H9 (cell line): ENCODE measurements at regions not wholly inside any gene's neighbourhood (a gene's known extent, or its start where the extent isn't known, plus 50 kb on each side); places are given as distances from the start of the nearest gene placed in this dataset.

Experiments used
- DNase-seq: peaks from one replicate; pipeline ENCODE4 v3.0.0-alpha.2; 2017
- H2AFZ ChIP-seq: one replicate; pipeline ENCODE4 v1.6.1; 2013; ENCODE audit warnings: mild to moderate bottlenecking, low read length, control low read depth, moderate library complexity
- H2AK5ac ChIP-seq: 2 replicates; pipeline ENCODE4 v1.6.1; 2013; ENCODE audit warnings: low read length, control low read depth, mixed read lengths; ENCODE audit not compliant: insufficient read length
- H2BK120ac ChIP-seq: one replicate; pipeline ENCODE4 v1.6.1; 2013; ENCODE audit warnings: low read depth, mild to moderate bottlenecking, low read length, control low read depth, inconsistent platforms; ENCODE audit not compliant: poor library complexity, severe bottlenecking
- H2BK12ac ChIP-seq: 2 replicates; pipeline ENCODE4 v1.6.1; 2013; ENCODE audit warnings: low read length, control low read depth, mixed read lengths, low read depth; ENCODE audit not compliant: insufficient read length
- H2BK15ac ChIP-seq: 2 replicates; pipeline ENCODE4 v1.6.1; 2013; ENCODE audit warnings: low read depth, low read length, control low read depth
- H2BK20ac ChIP-seq: one replicate; pipeline ENCODE4 v1.6.1; 2013; ENCODE audit warnings: low read depth, mild to moderate bottlenecking, low read length, control low read depth, inconsistent platforms; ENCODE audit not compliant: poor library complexity, severe bottlenecking
- H2BK5ac ChIP-seq: 2 replicates; pipeline ENCODE4 v1.6.1; 2013; ENCODE audit warnings: low read length, control low read depth, mixed read lengths; ENCODE audit not compliant: insufficient read length
- H3K14ac ChIP-seq: 2 replicates; pipeline ENCODE4 v1.6.1; 2013; ENCODE audit warnings: low read length, control low read depth; ENCODE audit not compliant: insufficient read depth
- H3K18ac ChIP-seq: 2 replicates; pipeline ENCODE4 v1.6.1; 2013; ENCODE audit warnings: low read depth, mild to moderate bottlenecking, mixed read lengths, low read length, control low read depth; ENCODE audit not compliant: insufficient read length
- H3K23ac ChIP-seq: 2 replicates; pipeline ENCODE4 v1.6.1; 2013; ENCODE audit warnings: low read length, control low read depth, mixed read lengths, low read depth; ENCODE audit not compliant: insufficient read length
- H3K23me2 ChIP-seq: 2 replicates; pipeline ENCODE4 v1.6.1; 2013; ENCODE audit warnings: low read depth, mild to moderate bottlenecking, mixed read lengths, low read length, control low read depth; ENCODE audit not compliant: insufficient read length, poor library complexity, severe bottlenecking
- H3K27ac ChIP-seq: 2 replicates; pipeline ENCODE4 v1.5.1; 2013; ENCODE audit warnings: low read length, control low read depth, mixed read lengths, low read depth; ENCODE audit not compliant: insufficient read length
- H3K27me3 ChIP-seq: 2 replicates; pipeline ENCODE4 v1.6.1; 2013; ENCODE audit warnings: low read length, control low read depth, inconsistent platforms; ENCODE audit not compliant: insufficient read depth
- H3K4ac ChIP-seq: 2 replicates; pipeline ENCODE4 v1.6.1; 2013; ENCODE audit warnings: low read depth, mild to moderate bottlenecking, control low read depth, inconsistent platforms, low read length, moderate library complexity
- H3K4me1 ChIP-seq: 2 replicates; pipeline ENCODE4 v1.6.1; 2013; ENCODE audit warnings: low read length, control low read depth, inconsistent platforms; ENCODE audit not compliant: insufficient read depth
- H3K4me2 ChIP-seq: 2 replicates; pipeline ENCODE4 v1.6.1; 2013; ENCODE audit warnings: low read length, control low read depth, mixed read lengths; ENCODE audit not compliant: insufficient read length, insufficient read depth
- H3K56ac ChIP-seq: 2 replicates; pipeline ENCODE4 v1.6.1; 2013; ENCODE audit warnings: low read depth, mild to moderate bottlenecking, mixed read lengths, low read length, control low read depth; ENCODE audit not compliant: insufficient read length
- H3K79me1 ChIP-seq: 2 replicates; pipeline ENCODE4 v1.6.1; 2013; ENCODE audit warnings: low read depth, mild to moderate bottlenecking, moderate library complexity, low read length, control low read depth, inconsistent platforms; ENCODE audit not compliant: insufficient read depth, poor library complexity, severe bottlenecking
- H3K79me2 ChIP-seq: 2 replicates; pipeline ENCODE4 v1.6.1; 2013; ENCODE audit warnings: low read length, control low read depth, inconsistent platforms; ENCODE audit not compliant: insufficient read depth
- H3K9ac ChIP-seq: 2 replicates; pipeline ENCODE4 v1.6.1; 2013; ENCODE audit warnings: low read length, control low read depth, mixed read lengths; ENCODE audit not compliant: insufficient read length; ENCODE audit errors: extremely low read depth
- H3K9me3 ChIP-seq: one replicate; pipeline ENCODE4 v1.6.1; 2013; ENCODE audit warnings: low read depth, low read length, inconsistent platforms; ENCODE audit not compliant: control insufficient read depth
- H3T11ph ChIP-seq: one replicate; pipeline ENCODE4 v1.6.1; 2013; ENCODE audit warnings: mild to moderate bottlenecking, low read length, control low read depth, inconsistent platforms
- H4K20me1 ChIP-seq: one replicate; pipeline ENCODE4 v1.6.1; 2013; ENCODE audit not compliant: control insufficient read depth, insufficient read length, insufficient read depth
- H4K5ac ChIP-seq: 2 replicates; pipeline ENCODE4 v1.6.1; 2013; ENCODE audit warnings: low read depth, mild to moderate bottlenecking, mixed read lengths, low read length, control low read depth; ENCODE audit not compliant: insufficient read length
- H4K8ac ChIP-seq: replicated peaks from 2 replicates; pipeline ENCODE4 v1.6.1; 2013; ENCODE audit warnings: low read length, control low read depth, mixed read lengths, low read depth; ENCODE audit not compliant: insufficient read length
- H4K91ac ChIP-seq: 2 replicates; pipeline ENCODE4 v1.6.1; 2013; ENCODE audit warnings: low read depth, mild to moderate bottlenecking, moderate library complexity, mixed read lengths, low read length, control low read depth; ENCODE audit not compliant: insufficient read length
- H3K27ac Mint-ChIP-seq, 3 experiments: 2 replicates in 2 of 3; 3 replicates in 1 of 3; pipeline ENCODE4 v1.8.0; 2020 to 2021; ENCODE audit warnings: mixed read lengths in 3 of 3, mild to moderate bottlenecking in 1 of 3, moderate library complexity in 1 of 3
- H3K27me3 Mint-ChIP-seq: 2 replicates; pipeline ENCODE4 v1.8.0; 2021; ENCODE audit warnings: low read depth, mild to moderate bottlenecking, moderate library complexity, mixed read lengths
- H3K36me3 Mint-ChIP-seq, 3 experiments: 2 replicates in 2 of 3; 3 replicates in 1 of 3; pipeline ENCODE4 v1.8.0; 2020 to 2021; ENCODE audit warnings: low read depth in 3 of 3, mixed read lengths in 3 of 3; ENCODE audit not compliant: insufficient read depth in 1 of 3
- H3K4me1 Mint-ChIP-seq, 2 experiments: 2 replicates each; pipeline ENCODE4 v1.8.0; 2020; ENCODE audit warnings: mixed read lengths in 2 of 2
- H3K4me3 Mint-ChIP-seq, 2 experiments: 2 replicates in 1 of 2; 3 replicates in 1 of 2; pipeline ENCODE4 v1.8.0; 2020 to 2021; ENCODE audit warnings: mild to moderate bottlenecking in 2 of 2, mixed read lengths in 2 of 2, moderate library complexity in 1 of 2
- H3K9me3 Mint-ChIP-seq, 2 experiments: 2 replicates in 1 of 2; 3 replicates in 1 of 2; pipeline ENCODE4 v1.8.0; 2020; ENCODE audit warnings: mild to moderate bottlenecking in 2 of 2, mixed read lengths in 2 of 2, moderate library complexity in 1 of 2
- CTCF ChIP-seq: fragments of 200-600 bp; sonication (generic); conservative IDR thresholded peaks from 3 replicates; pipeline ENCODE4 v1.8.0; 2021; ENCODE audit warnings: antibody characterized with exemption, mild to moderate bottlenecking
- WGBS: extraction: QIAGEN DNeasy Blood & Tissue Kit; methylation state at CpG from one replicate; pipeline ENCODE4 v1.1.7; 2013; ENCODE audit warnings: missing lambda C conversion rate, low lambda C conversion rate, mixed read lengths; ENCODE audit not compliant: insufficient read length; ENCODE audit errors: extremely low coverage; 5-methylcytosine and 5-hydroxymethylcytosine counted together

DNA sequence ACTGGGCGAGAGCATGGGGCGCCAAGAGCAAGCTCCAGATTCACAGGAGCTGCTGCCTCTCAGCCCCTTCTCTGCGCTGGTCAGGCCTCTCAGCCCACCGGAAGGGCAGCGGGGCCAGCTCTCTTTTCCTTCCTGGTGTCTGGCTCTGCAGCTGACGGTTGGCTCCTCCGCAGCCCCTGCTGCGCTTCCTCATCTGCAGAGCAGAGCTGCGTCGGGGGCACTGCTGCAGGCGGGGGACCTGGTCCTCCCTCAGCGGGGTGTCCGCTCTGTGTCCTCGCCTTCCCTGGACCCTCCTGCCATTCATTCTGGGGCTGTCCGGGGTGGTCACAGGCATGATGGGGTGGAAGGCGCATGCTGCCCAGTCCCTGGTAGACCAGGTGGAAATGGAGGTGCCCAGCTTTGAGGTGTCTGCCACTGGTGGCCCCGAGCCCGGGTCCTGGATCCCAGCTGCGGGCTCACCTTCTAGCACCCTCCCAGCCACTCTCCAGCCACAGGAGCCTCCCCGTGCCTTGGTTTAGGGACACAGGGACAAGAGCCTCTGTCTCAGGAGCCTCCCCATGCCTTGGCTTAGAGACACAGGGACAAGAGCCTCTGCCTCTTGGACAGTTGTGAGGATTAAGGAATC is 84.8 kb downstream of the IRF8 start:
- no peak for TF ChIP-seq CTCF

More for the DNA sequence above, 84.8 kb downstream of the IRF8 start:
- H2BK20ac ChIP-seq = no peak overlapping the region
- Mint-ChIP-seq H3K4me3 (no peak overlapping the region), H3K36me3 (no peaks in the 10 kb centered on the region; a peak in 1 of 7 replicates), H3K27ac (no peak overlapping the region), H3K4me1 (peaks cover 2 to 4% of the 10 kb centered on the region in 2 experiments; a peak in 3 of 4 replicates), H3K27me3 (peaks cover 21% of the 10 kb centered on the region), H3K9me3 (no peaks in the 10 kb centered on the region; a peak in 1 of 5 replicates)
- no peak overlapping the region for H3T11ph ChIP-seq
- H2BK120ac ChIP-seq = no peak overlapping the region
- H2AFZ ChIP-seq = no peak overlapping the region
- H3K14ac ChIP-seq = no peak overlapping the region; the same call in 1 of the 2 replicates
- H3K4me2 ChIP-seq = no peak overlapping the region
- H3K79me2 ChIP-seq = no peaks in the 10 kb centered on the region
- no peaks in the 10 kb centered on the region for H3K4me1 ChIP-seq
- no peak overlapping the region for H4K5ac ChIP-seq
- no peak overlapping the region for H2BK12ac ChIP-seq
- no peak overlapping the region for H3K23ac ChIP-seq
- no peak overlapping the region for H4K8ac ChIP-seq
- no peak overlapping the region for H2BK5ac ChIP-seq
- H3K9ac ChIP-seq = no peak overlapping the region
- H2AK5ac ChIP-seq = no peak overlapping the region
- no peaks in the 10 kb centered on the region for H4K20me1 ChIP-seq
- H4K91ac ChIP-seq = no peak overlapping the region
- H3K79me1 ChIP-seq = no peaks in the 10 kb centered on the region
- no peak overlapping the region for H3K27ac ChIP-seq
- no peaks in the 10 kb centered on the region for H3K23me2 ChIP-seq
- H3K4ac ChIP-seq = no peak overlapping the region
- no peak overlapping the region for H3K56ac ChIP-seq
- no peaks in the 10 kb centered on the region for H3K27me3 ChIP-seq
- no CpG with 5 or more reads among the region's 20 CpGs for WGBS
- H3K18ac ChIP-seq = no peak overlapping the region
- no peaks in the 10 kb centered on the region for H3K9me3 ChIP-seq
- DNase-seq = no peak
- H2BK15ac ChIP-seq = no peak overlapping the region
